NCI-H1048 (cell line): ENCODE measurements at regions not wholly inside any gene's neighbourhood (a gene's known extent, or its start where the extent isn't known, plus 50 kb on each side); places are given as distances from the start of the nearest gene placed in this dataset.

Experiments used
- DNase-seq: peaks from one replicate; lab custom pipeline; 2025; lab: John Stamatoyannopoulos, UW

- DNase-seq, result no peak
Measured at GRCh38 chr3:87414271-87414670, 137.9 kb upstream of the POU1F1 start.

- no peak for DNase-seq
Measured at GRCh38 chr3:87413814-87414213, 137.4 kb upstream of the POU1F1 start.

GRCh38 chr3:87410110-87410509 is 133.7 kb upstream of the POU1F1 start:
- DNase-seq, result no peak

GRCh38 chr3:87398168-87398801 is 121.9 kb upstream of the POU1F1 start:
- DNase-seq, result no peak

- DNase-seq, result no peak
Measured at GRCh38 chr3:87397211-87397610, 120.8 kb upstream of the POU1F1 start.

GRCh38 chr3:87390821-87391220 is 114.4 kb upstream of the POU1F1 start:
- DNase-seq, result no peak

GRCh38 chr3:87390353-87390752 is 114.0 kb upstream of the POU1F1 start:
- DNase-seq, result no peak

- no peak for DNase-seq
Measured at GRCh38 chr3:87375231-87375682, 98.9 kb upstream of the POU1F1 start.

GRCh38 chr3:87370007-87370406 is 93.6 kb upstream of the POU1F1 start:
- no peak for DNase-seq

- DNase-seq, result no peak
Measured at GRCh38 chr3:87367736-87368135, 91.4 kb upstream of the POU1F1 start.

- no peak for DNase-seq
Measured at GRCh38 chr3:87363721-87364120, 87.3 kb upstream of the POU1F1 start.

- DNase-seq, result no peak
Measured at GRCh38 chr3:87361956-87362355, 85.6 kb upstream of the POU1F1 start.

GRCh38 chr3:87361271-87361670 is 84.9 kb upstream of the POU1F1 start:
- DNase-seq, result no peak

- no peak for DNase-seq
Measured at GRCh38 chr3:87359826-87360225, 83.4 kb upstream of the POU1F1 start.

- no peak for DNase-seq
Measured at GRCh38 chr3:87359025-87359424, 82.6 kb upstream of the POU1F1 start.

GRCh38 chr3:87358066-87358465 is 81.7 kb upstream of the POU1F1 start:
- DNase-seq, result no peak

GRCh38 chr3:87354398-87354797 is 78.0 kb upstream of the POU1F1 start:
- no peak for DNase-seq

GRCh38 chr3:87351937-87352336 is 75.6 kb upstream of the POU1F1 start:
- no peak for DNase-seq

GRCh38 chr3:87350367-87351199 is 74.2 kb upstream of the POU1F1 start:
- DNase-seq, result no peak

GRCh38 chr3:87349833-87350232 is 73.4 kb upstream of the POU1F1 start:
- DNase-seq, result no peak

- no peak for DNase-seq
Measured at GRCh38 chr3:87336761-87337160, 60.4 kb upstream of the POU1F1 start.

GRCh38 chr3:87335931-87336330 is 59.5 kb upstream of the POU1F1 start:
- no peak for DNase-seq

GRCh38 chr3:87333393-87333892 is 57.1 kb upstream of the POU1F1 start:
- no peak for DNase-seq
